ENCODE measurements at regions not wholly inside any gene's neighbourhood (a gene's known extent, or its start where the extent isn't known, plus 50 kb on each side); places are given as distances from the start of the nearest gene placed in this dataset.

GRCh38 chr1:177748080-177748801 is 221.6 kb downstream of the SEC16B start:
- Histone ChIP-seq H4K20me1 (ENCODE audit: insufficient read depth, low read length) (no peaks in the 10 kb centered on the region), H3K9ac (ENCODE audit: insufficient read depth, low read depth, low read length) (no peak overlapping the region), H3K79me2 (ENCODE audit: insufficient read depth, low read length) (no peaks in the 10 kb centered on the region), H3K4me2 (ENCODE audit: low read depth, low read length) (no peak overlapping the region), H3K4me1 (ENCODE audit: insufficient read depth, low read length) (no peaks in the 10 kb centered on the region), H3K27ac (ENCODE audit: extremely low read length, insufficient read depth, low read length) (no peak overlapping the region), H3K9me3 (ENCODE audit: low read length) (no peaks in the 10 kb centered on the region), H2AFZ (ENCODE audit: low read length) (no peak overlapping the region), H3K4me3 (replicated peaks in 1 of 3; ENCODE audit: insufficient read depth in 1 of 3, low read depth in 2 of 3, low read length in 3 of 3) (no peak overlapping the region), H3K27me3 (ENCODE audit: control insufficient read depth in 1 of 2, insufficient read depth in 2 of 2, low read length in 2 of 2) (no peaks in the 10 kb centered on the region), H3K36me3 (replicated peaks in 1 of 2; ENCODE audit: control insufficient read depth in 1 of 2, insufficient read depth in 2 of 2, low read length in 2 of 2) (no peaks in the 10 kb centered on the region)
- ChIA-PET POLR2A (no interaction called here), CTCF (ENCODE audit: low intra/inter-chr PET ratio, low total read pairs) (no interaction called here)
- no TSS peak for BruUV-seq (replicated peaks)
- intact Hi-C loops (cut with micrococcal nuclease; ENCODE audit: unreplicated experiment) = no loop called here
- WGBS (ENCODE audit: low lambda C conversion rate) = 2% methylated on average over 4 of the region's 4 CpGs
- DNase-seq (ENCODE audit: low spot score) (no peak), ATAC-seq (no peak), FAIRE-seq (no peak)
- in situ Hi-C loops (cut with HindIII; ENCODE audit: extremely low pct_ligation_motif_present, low pct_unique_long_range_greater_than_20kb) = no loop called here
- no peak for TF ChIP-seq ZNF33A (CRISPR knock-in tag; IDR thresholded peaks at IDR 0.05; ENCODE audit: borderline replicate concordance)
- no peak for TF ChIP-seq ZNF501 (CRISPR knock-in tag; IDR thresholded peaks at IDR 0.05)
- TF ChIP-seq TFDP2 (CRISPR knock-in tag; IDR thresholded peaks at IDR 0.05) = no peak
- no peak for TF ChIP-seq ZNF496 (CRISPR knock-in tag; IDR thresholded peaks at IDR 0.05; ENCODE audit: insufficient replicate concordance)
- no peak for TF ChIP-seq ZNF816 (CRISPR knock-in tag; IDR thresholded peaks at IDR 0.05; ENCODE audit: borderline replicate concordance)
- TF ChIP-seq STAG1 (CRISPR knock-in tag; IDR thresholded peaks at IDR 0.05) = no peak
- no peak for TF ChIP-seq ZNF704 (CRISPR knock-in tag; IDR thresholded peaks at IDR 0.05; ENCODE audit: borderline replicate concordance)
- no peak for TF ChIP-seq ZNF274 (CRISPR knock-in tag; IDR thresholded peaks at IDR 0.05)
- no peak for TF ChIP-seq SAFB2 (CRISPR knock-in tag; IDR thresholded peaks at IDR 0.05; ENCODE audit: borderline replicate concordance, low read depth)
- TF ChIP-seq GTF2F1 (IDR thresholded peaks at IDR 0.05; ENCODE audit: low read length) = no peak
- no peak for TF ChIP-seq GPN1 (CRISPR knock-in tag; IDR thresholded peaks at IDR 0.05; ENCODE audit: borderline replicate concordance)

All from HepG2 (cell line).